HepG2 (cell line): ENCODE measurements at regions not wholly inside any gene's neighbourhood (a gene's known extent, or its start where the extent isn't known, plus 50 kb on each side); places are given as distances from the start of the nearest gene placed in this dataset.

ENCODE experiments used
- GABPB1 ChIP-seq: IDR thresholded peaks from 2 replicates; pipeline ENCODE4 v1.6.1; 2016; ENCODE audit warnings: mild to moderate bottlenecking, missing genetic modification reagents, moderate library complexity, missing compliant biosample characterization
- TF ChIP-seq, protein P1 (sequence below): IDR thresholded peaks from 2 replicates; pipeline ENCODE4 v1.6.1; 2012; ENCODE audit warnings: inconsistent platforms
- TF ChIP-seq, protein P2 (sequence below): sonication (generic); formaldehyde crosslinking; IDR thresholded peaks from 2 replicates; pipeline ENCODE4 v1.4.0; 2020; ENCODE audit warnings: missing genetic modification reagents
- TF ChIP-seq, protein P3 (sequence below): IDR thresholded peaks from 2 replicates; pipeline ENCODE4 v1.6.1; 2016; ENCODE audit warnings: low read depth, borderline replicate concordance

GRCh38 chr9:26637101-26637500 is 255.5 kb downstream of the CAAP1 start:
- TF ChIP-seq GABPB1 (CRISPR knock-in tag): no peak
- TF ChIP-seq, protein P1, sequence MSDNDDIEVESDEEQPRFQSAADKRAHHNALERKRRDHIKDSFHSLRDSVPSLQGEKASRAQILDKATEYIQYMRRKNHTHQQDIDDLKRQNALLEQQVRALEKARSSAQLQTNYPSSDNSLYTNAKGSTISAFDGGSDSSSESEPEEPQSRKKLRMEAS: no peak
- TF ChIP-seq, protein P2, sequence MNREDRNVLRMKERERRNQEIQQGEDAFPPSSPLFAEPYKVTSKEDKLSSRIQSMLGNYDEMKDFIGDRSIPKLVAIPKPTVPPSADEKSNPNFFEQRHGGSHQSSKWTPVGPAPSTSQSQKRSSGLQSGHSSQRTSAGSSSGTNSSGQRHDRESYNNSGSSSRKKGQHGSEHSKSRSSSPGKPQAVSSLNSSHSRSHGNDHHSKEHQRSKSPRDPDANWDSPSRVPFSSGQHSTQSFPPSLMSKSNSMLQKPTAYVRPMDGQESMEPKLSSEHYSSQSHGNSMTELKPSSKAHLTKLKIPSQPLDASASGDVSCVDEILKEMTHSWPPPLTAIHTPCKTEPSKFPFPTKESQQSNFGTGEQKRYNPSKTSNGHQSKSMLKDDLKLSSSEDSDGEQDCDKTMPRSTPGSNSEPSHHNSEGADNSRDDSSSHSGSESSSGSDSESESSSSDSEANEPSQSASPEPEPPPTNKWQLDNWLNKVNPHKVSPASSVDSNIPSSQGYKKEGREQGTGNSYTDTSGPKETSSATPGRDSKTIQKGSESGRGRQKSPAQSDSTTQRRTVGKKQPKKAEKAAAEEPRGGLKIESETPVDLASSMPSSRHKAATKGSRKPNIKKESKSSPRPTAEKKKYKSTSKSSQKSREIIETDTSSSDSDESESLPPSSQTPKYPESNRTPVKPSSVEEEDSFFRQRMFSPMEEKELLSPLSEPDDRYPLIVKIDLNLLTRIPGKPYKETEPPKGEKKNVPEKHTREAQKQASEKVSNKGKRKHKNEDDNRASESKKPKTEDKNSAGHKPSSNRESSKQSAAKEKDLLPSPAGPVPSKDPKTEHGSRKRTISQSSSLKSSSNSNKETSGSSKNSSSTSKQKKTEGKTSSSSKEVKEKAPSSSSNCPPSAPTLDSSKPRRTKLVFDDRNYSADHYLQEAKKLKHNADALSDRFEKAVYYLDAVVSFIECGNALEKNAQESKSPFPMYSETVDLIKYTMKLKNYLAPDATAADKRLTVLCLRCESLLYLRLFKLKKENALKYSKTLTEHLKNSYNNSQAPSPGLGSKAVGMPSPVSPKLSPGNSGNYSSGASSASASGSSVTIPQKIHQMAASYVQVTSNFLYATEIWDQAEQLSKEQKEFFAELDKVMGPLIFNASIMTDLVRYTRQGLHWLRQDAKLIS (CRISPR knock-in tag): no peak
- TF ChIP-seq, protein P3, sequence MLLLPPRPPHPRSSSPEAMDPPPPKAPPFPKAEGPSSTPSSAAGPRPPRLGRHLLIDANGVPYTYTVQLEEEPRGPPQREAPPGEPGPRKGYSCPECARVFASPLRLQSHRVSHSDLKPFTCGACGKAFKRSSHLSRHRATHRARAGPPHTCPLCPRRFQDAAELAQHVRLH (CRISPR knock-in tag): no peak
